Thyroid gland (tissue), 4 donors: ENCODE measurements at regions not wholly inside any gene's neighbourhood (a gene's known extent, or its start where the extent isn't known, plus 50 kb on each side); places are given as distances from the start of the nearest gene placed in this dataset.

Experiments
- POLR2A ChIP-seq, 2 donors: fragments of 450-650 bp; IDR thresholded peaks; one replicate each; pipeline ENCODE4 v1.6.1; 2017; ENCODE audit warnings: antibody characterized with exemption in 2 of 2, mild to moderate bottlenecking in 2 of 2, moderate library complexity in 1 of 2
- TF ChIP-seq, protein P1 (sequence below), 6 experiments: fragments of 200-600 bp in 3 of 6; fragments of 450-650 bp in 3 of 6; sonication (generic) in 3 of 6; IDR thresholded peaks; one replicate each; pipeline ENCODE4 v1.5.1; 2016 to 2019; ENCODE audit warnings: antibody characterized with exemption in 6 of 6, mild to moderate bottlenecking in 2 of 6, inconsistent platforms in 1 of 6, moderate library complexity in 1 of 6

- TF ChIP-seq, protein P1, sequence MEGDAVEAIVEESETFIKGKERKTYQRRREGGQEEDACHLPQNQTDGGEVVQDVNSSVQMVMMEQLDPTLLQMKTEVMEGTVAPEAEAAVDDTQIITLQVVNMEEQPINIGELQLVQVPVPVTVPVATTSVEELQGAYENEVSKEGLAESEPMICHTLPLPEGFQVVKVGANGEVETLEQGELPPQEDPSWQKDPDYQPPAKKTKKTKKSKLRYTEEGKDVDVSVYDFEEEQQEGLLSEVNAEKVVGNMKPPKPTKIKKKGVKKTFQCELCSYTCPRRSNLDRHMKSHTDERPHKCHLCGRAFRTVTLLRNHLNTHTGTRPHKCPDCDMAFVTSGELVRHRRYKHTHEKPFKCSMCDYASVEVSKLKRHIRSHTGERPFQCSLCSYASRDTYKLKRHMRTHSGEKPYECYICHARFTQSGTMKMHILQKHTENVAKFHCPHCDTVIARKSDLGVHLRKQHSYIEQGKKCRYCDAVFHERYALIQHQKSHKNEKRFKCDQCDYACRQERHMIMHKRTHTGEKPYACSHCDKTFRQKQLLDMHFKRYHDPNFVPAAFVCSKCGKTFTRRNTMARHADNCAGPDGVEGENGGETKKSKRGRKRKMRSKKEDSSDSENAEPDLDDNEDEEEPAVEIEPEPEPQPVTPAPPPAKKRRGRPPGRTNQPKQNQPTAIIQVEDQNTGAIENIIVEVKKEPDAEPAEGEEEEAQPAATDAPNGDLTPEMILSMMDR (IDR thresholded peaks at IDR 0.05), result no peak
- no peak for TF ChIP-seq POLR2A (IDR thresholded peaks at IDR 0.05)
These were observed 362.5 kb upstream of the PCDH15 start for GRCh38 chr10:55163388-55163979.
